ENCODE measurements at regions not wholly inside any gene's neighbourhood (a gene's known extent, or its start where the extent isn't known, plus 50 kb on each side); places are given as distances from the start of the nearest gene placed in this dataset.
A peak's percentile ranks its signal among the peaks of the same experiment; 100 is the strongest.

DNA sequence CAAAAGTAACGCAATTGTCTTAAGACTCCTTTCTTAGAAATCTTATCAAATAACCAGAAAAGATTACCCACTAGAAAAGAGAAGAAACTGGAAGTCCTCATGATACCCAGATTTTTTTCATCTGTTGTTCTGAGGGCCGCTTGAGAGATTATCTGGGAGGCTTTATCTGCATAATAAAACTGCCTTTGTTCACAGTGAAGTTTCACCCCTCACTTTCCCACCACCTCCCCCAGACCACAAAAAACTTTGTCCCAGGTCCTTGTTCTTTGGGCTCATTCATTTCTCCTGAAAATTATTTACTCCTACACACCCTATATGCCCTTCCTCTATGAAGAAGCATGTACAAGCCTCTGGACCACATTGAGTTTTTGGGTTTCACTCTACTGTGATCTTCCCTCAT, 745.1 kb upstream of the COBL start:
- DNase-seq (ENCODE audit: low spot score): no peak

DNA sequence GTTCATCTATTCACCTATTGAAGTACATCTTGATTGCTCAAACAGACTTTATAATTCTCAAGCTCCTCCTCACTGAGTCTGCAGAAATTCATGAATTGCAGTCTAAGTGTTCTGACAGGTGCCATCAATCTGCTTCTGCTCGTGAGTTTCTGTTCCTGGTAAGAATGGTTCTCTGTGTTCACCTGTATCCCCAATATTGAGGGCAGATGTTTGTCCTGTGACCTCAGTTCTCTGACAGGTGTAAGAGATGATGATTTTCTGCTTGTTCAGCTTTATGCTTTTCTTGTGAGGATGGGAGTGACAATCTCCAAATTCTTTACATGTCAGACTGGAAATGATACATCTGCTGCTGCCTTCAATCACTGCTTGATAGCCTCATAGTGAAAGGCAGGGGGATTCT, 736.9 kb upstream of the COBL start:
- DNase-seq (ENCODE audit: low spot score): no peak

DNA sequence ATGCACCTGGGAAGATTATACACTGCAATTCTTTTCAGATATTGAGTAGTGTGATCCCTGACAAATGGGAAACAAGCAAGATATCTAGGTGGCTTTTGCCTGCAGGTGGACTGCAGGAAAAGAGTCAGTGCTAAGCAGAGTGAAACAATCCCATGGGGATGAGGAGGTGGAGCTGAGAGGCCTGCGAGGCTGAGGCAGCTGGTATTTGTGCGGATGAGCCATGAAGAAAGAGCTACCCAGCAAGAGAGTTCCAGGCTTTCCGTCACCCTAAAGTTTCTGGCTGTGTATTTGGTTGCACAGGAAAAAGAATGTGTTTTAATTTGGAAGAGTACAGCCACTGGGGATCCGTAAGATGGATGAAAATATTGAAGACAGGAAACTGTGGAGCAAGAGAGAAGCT, 714.1 kb upstream of the COBL start:
- no peak for DNase-seq (ENCODE audit: low spot score)

DNA sequence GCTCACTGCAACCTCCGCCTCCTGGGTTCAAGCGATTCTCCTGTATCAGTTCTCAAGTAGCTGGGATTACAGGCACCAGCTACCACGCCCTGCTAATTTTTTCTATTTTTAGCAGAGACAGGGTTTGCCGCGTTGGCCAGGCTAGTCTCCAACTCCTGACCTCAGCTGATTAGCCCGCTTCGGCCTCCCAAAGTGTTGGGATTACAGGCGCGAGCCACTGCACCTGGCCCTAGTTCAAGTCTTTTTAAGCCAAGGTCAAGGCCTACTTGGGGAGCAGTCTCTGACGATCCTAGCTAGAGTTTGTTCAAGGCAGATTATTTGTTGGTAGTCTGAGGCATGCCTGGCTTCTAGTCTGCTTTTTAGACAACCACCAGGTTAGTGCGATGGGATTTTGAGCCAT, 709.5 kb upstream of the COBL start:
- DNase-seq (ENCODE audit: low spot score): no peak

DNA sequence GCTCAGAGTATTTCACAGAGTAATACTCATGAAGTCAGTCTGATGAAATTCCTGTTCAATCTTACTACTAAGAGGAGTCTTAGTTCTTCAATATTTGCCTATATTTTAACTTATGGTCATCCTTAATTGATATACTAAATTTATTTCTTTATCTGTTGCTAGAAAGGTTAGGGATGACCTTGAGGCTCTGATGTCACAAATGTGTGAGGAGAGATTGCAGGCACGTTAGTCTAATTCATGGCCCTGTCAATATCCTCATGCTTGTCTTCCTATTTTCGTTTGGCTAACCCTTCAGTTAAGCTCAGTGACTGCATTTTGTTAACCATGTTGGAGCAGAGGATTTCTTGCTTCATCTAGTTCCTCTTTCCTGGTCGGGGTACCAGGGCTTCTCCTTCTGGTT, 704.7 kb upstream of the COBL start:
- no peak for DNase-seq (ENCODE audit: low spot score)

DNA sequence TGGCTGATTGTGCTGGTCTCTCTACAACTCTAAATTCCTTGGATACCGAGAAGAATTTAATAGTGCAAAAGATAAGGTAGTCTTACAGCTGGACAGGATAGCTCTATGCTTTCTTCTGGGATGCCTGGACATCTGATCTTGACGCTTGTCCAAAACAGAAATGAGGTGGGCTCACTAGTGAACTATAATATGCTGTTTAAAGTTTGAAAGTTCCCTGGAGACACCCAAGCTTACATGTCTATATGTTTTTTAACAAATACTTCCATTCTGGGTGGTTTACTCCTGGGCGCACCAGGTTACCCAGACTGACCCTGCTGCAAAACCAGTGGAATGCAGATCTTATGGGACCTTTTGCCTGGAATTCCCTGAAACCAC, 702.1 kb upstream of the COBL start:
- DNase-seq (ENCODE audit: low spot score): no peak

DNA sequence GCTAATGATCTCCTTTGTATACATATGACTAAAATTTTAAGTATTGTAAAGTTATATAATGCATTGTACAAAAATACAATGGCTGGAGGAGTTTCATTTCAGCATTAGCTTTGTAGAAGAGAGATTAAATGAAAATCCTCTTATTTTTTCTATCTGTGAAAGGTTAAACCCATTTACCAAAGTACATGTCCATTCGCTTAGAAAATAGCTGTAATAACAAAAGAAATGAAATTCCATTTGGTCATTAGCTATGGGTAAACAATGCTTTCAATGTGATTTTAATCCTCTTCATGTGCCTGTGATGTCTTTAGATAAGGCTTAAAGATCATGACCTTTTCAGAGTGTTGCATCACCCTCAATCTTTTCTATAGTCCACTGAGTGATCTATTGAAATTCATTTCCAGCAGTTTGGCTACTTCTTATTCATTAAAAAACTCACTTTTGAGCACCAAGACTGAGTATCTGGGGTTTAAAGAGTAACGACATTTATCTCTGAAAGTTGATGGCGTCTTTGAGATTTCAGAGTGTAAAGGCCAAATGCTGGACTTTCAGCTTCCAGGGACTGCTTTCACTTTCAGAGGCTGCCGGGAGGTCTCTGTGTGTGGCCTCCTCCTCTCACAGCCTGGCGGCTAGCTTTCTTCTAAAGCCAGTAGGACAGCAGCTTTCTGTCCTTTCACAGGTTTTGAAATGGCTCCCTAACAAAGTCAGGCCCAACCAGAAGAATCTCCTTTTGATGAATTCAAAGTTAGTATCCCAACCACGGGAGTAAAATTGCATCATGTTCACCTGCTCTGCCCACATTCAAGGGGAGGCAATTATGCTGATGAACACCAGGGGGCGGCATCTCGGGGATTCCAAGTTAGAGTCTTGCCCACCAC, 701.4 kb upstream of the COBL start:
- peak; percentile 8 for DNase-seq (ENCODE audit: low spot score)

DNA sequence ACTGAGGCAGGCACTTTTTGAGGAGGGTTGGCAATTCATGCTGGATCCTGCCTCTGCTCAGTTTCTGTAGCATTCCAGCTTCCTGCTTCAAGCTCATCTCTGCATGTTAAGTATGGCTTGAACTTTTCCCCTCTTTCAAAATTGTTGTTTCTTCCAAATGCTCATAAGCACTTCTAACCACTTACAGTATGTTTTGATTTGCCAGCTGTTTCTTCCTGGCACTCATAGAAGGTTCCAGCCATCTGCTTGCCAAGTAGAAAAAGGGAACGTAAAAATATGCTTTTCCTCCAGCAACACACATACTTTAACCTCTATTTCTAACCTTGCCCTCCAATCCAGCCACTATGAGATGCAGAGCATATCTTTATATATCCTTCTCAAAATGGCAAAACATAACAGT, 692.6 kb upstream of the COBL start:
- no peak for DNase-seq (ENCODE audit: low spot score)

DNA sequence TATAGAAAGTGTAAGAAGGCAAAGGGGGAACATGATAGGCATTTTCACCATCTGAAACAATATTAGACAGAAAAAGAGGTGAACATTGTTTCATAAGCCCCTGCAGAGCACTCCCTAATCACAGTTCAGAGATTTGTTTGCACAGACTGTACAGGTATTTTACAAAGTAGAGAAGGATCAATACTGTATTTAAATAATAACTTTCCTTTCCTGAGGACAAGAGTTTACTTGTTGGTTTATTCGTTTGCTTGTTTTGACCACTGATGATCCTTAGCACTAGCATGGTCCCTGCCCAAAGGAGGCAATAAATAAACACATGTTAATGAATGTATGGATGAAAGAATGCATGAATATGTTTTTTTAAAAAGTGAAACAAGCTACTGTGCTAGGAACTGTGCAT, 690.1 kb upstream of the COBL start:
- DNase-seq (ENCODE audit: low spot score): no peak

DNA sequence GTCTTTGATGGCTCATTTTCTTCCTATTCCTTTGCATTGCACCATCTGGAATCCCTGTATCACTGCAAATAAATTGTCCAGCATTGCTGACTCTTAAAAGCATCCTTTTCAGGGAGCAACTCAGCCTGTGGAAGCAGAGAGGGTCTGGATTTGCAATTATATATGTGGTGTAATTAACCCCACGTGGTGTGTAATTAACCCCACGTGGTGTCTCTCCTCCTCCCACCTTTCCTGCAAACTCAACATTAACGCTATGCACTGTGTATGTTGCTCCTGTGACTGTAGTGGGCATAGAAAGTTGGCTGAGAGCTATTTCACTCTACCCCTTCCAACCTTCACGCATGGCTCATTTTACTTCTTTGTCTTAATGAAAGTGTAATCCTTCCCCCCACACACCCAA, 689.0 kb upstream of the COBL start:
- DNase-seq (ENCODE audit: low spot score): no peak

DNA sequence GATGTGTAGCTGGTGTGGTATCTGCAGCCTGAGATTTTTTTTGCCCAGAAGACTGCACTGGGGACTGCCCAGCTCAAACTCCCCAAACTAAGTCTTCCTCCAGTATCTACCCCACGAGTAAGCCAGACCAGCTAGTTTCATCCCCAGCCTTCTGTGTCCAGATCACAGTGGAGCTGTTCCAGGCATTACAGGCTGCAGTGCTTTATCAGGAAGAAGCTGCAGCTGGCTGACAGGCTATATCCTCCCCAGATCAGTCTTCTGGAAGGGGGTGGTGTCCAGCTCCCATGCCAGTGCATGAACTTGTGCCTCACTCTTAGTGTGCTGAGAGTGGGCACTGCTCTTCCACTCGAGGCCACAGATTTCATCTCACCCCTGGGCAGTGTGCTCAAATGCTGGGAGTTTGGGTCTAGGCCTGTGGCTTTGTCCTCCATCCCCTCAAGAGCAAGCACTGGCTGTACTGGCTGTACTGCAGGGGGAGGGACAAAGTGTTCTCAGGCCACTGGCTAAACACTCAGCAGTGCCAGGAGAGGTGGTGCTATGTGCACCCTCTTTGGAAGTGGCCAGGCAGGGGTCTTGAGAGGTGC, 679.1 kb upstream of the COBL start:
- no peak for DNase-seq (ENCODE audit: low spot score)

DNA sequence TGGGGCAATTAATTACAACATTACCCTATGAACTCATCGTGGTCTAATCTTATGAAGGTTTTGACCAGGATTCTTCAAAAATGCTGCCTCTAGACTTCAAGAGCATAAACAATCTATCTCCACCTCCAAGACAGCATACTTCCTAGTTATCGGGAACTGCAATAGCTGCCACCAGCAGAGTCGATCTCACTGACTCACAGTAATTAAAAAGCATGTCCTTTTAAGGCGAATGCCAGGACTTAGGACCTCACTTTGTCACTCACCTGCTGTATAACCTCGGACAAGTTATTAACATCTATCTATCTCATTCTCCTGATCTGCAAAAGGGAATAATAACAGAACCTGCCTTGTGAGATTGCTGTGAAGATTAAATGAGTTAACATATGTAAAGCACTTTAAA, 666.0 kb upstream of the COBL start:
- DNase-seq (ENCODE audit: low spot score): no peak

DNA sequence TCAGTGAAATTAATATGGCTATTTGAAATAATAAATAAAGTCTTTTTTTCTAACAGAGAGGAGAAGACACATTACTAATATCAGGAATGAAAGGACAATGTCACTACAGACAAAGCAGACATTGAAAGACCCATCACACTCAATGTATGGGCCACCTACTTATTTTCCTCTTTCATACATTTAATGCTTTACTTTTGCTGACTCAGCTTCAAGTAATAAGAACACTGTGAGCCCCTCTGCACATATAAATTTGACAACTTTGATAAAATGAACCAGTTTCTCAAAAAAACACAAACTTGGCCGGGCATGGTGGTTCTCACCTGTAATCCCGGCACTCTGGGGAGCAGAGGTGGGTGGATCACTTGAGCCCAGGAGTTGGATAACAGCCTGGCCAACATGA, 664.2 kb upstream of the COBL start:
- no peak for DNase-seq (ENCODE audit: low spot score)

DNA sequence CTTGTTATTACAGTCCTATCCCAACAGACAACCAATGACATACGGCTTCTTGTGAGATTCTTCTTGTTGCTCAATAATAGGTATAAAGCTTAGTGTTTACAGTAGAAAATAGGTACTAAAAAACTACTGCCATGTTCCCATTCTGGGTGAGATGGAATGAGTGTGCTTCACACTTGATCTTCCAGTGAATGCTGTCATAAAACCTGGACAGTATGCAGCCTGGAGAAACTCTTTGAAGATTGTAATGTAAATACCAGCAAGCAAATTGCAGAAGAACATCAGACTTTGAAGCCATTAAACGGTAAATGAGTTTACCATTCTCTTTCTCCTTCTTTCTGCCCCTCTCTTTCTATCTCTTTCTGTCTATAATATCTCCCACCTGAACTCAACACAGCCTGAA, 663.7 kb upstream of the COBL start:
- DNase-seq (ENCODE audit: low spot score): no peak

DNA sequence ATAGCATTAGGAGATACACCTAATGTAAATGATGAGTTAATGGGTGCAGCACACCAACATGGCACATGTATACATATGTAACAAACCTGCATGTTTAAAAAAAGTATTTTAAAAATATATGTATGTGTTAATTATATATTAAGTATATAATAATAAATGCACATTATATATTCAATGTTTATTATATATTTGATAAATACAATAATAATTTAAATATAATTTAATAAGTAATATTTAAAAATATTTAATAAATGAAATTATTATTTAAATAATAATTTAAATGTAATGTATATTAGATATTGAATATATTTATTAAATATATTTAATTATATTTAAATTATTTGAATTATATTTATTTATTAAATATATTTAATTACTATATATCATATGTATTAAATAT, 661.3 kb upstream of the COBL start:
- DNase-seq (ENCODE audit: low spot score): no peak

DNA sequence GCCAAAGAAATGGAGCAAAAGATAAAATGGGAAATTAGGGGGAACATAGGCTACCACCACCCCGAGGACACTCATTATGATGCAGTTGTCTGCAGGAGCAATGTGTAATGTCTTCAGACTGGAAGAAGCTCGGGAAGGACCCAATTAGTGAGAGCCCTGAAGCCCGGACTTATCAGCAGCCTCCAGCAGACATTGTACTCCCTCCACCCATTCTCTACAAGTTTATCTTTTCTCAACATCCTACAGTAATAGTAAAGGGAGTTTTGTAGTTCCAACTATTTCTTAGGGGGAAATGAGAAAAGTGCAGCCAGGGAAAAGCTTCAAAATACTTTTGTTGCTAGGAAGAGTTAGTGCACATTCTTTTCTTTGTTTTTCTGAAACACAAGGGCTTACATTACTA, 657.3 kb upstream of the COBL start:
- DNase-seq (ENCODE audit: low spot score): no peak

DNA sequence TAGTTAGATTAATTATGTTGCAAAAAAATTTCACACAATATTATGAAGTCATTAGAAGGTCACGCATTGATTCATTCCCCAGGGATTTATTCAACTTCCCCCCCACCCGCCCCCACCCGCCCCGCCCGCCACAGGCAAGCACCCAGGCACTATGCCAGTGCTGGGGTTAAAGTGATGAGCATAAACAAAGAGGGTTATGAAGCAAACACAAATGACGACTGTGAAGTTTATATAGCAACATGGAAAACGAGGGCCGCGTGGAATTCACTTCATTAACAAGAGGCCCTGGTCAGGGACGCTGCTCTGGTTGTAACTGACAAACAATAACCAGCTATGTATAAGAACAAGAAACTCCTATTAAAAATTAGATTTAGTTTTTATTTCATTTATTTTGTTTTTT, 656.5 kb upstream of the COBL start:
- no peak for DNase-seq (ENCODE audit: low spot score)

DNA sequence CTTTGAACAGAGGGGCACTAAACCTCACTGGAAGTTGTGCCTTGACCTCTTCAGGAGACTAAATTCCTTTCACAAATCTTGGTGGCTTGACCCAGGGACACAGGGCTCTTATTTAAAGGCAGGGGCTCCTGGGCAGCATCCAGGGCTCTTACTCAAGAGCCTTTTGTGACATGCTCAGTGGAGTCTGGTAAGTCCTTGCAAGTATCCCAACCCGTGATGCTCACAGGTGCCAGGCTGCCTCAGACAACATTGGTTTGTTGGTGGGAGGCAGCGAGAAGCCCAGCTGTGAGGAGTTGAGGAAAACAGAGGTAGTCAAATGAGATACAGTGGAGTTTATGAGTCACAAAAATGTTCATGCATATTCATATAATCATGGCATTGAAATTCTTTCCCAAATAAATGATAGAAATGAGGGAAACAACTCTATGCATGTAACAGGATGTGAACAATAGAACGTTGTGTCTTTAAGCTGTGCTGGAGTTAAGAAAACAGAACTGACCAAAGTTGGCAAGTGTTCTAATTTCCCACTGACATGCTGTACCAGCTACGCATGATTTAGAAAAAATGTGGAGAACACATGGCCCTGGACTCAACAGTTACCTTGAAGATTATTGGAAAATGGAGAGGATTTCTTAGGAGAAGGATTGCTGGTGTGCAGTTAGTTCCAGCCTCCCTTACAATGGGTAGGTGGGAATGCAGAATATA, 654.5 kb upstream of the COBL start:
- DNase-seq (ENCODE audit: low spot score): no peak

DNA sequence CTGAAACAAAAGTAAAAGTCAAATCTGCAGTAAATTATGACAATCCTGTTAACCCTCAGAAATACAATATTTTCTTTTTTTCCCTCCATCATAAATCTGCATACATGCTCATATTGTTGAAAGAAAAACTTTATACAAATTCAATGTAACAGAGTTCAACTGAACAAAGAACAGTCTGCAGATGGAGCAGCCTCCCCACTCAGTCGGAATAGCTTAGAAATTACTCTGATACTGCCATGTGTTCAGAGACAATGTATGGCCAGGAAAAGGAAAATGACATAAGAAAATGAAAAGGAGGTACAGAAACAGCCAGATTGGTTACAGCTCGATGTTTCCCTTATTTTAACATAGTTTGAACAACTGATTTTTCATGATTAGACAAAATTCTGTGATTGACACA, 651.9 kb upstream of the COBL start:
- DNase-seq (ENCODE audit: low spot score): no peak

DNA sequence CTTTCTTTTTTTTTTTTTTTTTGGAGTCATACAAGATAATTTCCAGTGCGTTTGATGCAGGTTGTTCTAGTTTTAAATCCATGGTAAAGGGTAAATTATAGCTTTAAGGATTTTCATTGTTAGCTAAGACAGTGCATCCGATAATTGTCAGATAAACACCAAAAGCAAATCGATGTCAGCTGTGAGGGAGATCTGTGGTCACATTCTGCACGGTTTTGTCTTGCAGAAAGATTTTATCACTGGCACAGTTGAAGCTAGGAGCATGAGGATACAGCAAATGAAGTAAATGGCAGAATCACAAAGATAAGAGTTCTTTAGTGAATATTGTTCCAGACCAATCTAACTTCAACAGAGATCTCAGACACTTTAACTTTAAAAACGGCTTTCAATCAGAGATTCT, 648.8 kb upstream of the COBL start:
- DNase-seq (ENCODE audit: low spot score): no peak

DNA sequence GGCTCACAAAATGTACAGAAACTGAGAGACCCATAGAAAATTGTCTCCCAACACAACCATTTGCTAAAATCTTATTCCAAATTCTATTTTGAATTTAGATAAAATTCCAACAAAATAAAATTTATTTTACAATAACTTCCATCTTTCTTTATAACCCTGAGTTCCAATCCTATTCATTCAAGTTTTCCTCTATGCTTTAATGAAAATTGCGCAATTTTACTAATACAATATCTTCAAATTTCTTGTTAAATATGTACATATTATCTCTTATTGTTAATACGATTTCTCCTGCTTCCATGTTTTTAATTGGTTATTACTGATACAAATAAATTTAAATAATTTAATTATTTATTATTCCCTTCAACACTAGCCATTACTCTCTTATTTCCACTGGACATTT, 645.2 kb upstream of the COBL start:
- no peak for DNase-seq (ENCODE audit: low spot score)

DNA sequence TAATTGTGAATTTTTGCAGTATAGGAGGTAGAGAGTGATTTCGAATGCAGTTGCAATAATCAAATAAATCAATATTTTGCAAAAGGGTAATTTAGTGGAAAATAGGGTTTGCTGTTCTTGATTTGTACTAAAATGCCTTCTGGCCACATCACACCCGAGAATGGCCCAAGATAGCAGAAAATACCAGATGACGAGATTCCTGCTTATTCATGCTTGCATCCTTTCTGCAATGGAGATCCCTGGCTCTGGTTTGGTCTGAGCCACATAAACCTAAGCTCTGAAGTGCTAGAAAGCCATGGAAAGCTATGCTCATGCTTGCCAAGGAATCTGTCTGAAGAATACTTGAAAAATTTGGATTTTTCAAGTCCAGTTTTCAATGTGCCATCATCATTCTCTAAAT, 634.2 kb upstream of the COBL start:
- DNase-seq (ENCODE audit: low spot score): no peak

Data from A172 (cell line).